HepG2 (cell line): ENCODE measurements at regions not wholly inside any gene's neighbourhood (a gene's known extent, or its start where the extent isn't known, plus 50 kb on each side); places are given as distances from the start of the nearest gene placed in this dataset.

Experiments used
- ATAC-seq: fragments of 200-7000 bp; cut with Tn5 transposase; 3 replicates; pipeline ENCODE4 v1.9.1; 2020; ENCODE audit warnings: mild to moderate bottlenecking, moderate library complexity
- BruUV-seq: library from RNA; stranded (reverse); fragments of 400-500 nt; replicated peaks from 2 replicates; lab custom pipeline; 2021; lab: Mats Ljungman, UMichigan
- CTCF ChIA-PET: fragments of 300-600 bp; formaldehyde crosslinking; extraction: SDS; loops from one replicate; lab custom pipeline; 2021; ENCODE audit warnings: low total read pairs, inconsistent platforms, low intra/inter-chr PET ratio; lab: Yijun Ruan, JAX
- POLR2A ChIA-PET: fragments of 350-600 bp; sonication (Branson Sonifier 250); formaldehyde crosslinking; loops from one replicate; lab custom pipeline; 2020; ENCODE audit warnings: antibody characterized with exemption, inconsistent platforms; lab: Yijun Ruan, JAX
- DNase-seq: peaks from one replicate; pipeline ENCODE4 v3.0.0-alpha.2; 2015; ENCODE audit warnings: low spot score
- FAIRE-seq: peaks from 3 replicates; lab custom pipeline; 2011; peaks lifted over from hg19 to GRCh38; lab: Jason Lieb, UNC
- H2AFZ ChIP-seq: one replicate; pipeline ENCODE4 v1.6.1; 2011; ENCODE audit warnings: low read length, inconsistent platforms
- H3K27ac ChIP-seq: fragments of 300-600 bp; 3 replicates; pipeline ENCODE4 v1.8.0; 2011; ENCODE audit warnings: mixed run types, mild to moderate bottlenecking, mixed read lengths, low read length, inconsistent platforms; ENCODE audit not compliant: insufficient read depth; ENCODE audit errors: extremely low read length
- H3K27me3 ChIP-seq, 2 experiments: fragments of 200-600 bp in 1 of 2; 2 replicates in 1 of 2; 3 replicates in 1 of 2; pipeline versions ENCODE4 v1.6.0 to v1.8.0; 2011; ENCODE audit warnings: low read length in 2 of 2, mild to moderate bottlenecking in 2 of 2, moderate library complexity in 2 of 2, inconsistent platforms in 1 of 2; ENCODE audit not compliant: insufficient read depth in 2 of 2, control insufficient read depth in 1 of 2
- H3K36me3 ChIP-seq, 2 experiments: fragments of 200-600 bp in 1 of 2; replicated peaks in 1 of 2; 2 replicates in 1 of 2; 3 replicates in 1 of 2; pipeline versions ENCODE4 v1.5.1 to v1.8.0; 2011; ENCODE audit warnings: low read length in 2 of 2, inconsistent platforms in 1 of 2; ENCODE audit not compliant: insufficient read depth in 2 of 2, control insufficient read depth in 1 of 2
- H3K4me1 ChIP-seq: 2 replicates; pipeline ENCODE4 v1.5.1; 2012; ENCODE audit warnings: low read length, inconsistent platforms; ENCODE audit not compliant: insufficient read depth
- H3K4me2 ChIP-seq: 2 replicates; pipeline ENCODE4 v1.6.0; 2011; ENCODE audit warnings: low read depth, low read length, inconsistent platforms
- H3K4me3 ChIP-seq, 3 experiments: fragments of 200-600 bp in 1 of 3; sonication (generic), shearing (Covaris generic) in 1 of 3; replicated peaks in 1 of 3; 2 replicates each; pipeline ENCODE4 v1.5.1; 2011 to 2016; ENCODE audit warnings: low read length in 3 of 3, inconsistent platforms in 2 of 3, low read depth in 2 of 3, mild to moderate bottlenecking in 2 of 3, control low read depth in 1 of 3, mixed read lengths in 1 of 3; ENCODE audit not compliant: insufficient read depth in 1 of 3
- H3K79me2 ChIP-seq: one replicate; pipeline ENCODE4 v1.6.1; 2011; ENCODE audit warnings: low read length, inconsistent platforms; ENCODE audit not compliant: insufficient read depth
- H3K9ac ChIP-seq: 2 replicates; pipeline ENCODE4 v1.6.0; 2011; ENCODE audit warnings: mild to moderate bottlenecking, low read depth, low read length, inconsistent platforms; ENCODE audit not compliant: insufficient read depth
- H3K9me3 ChIP-seq: 2 replicates; pipeline ENCODE4 v1.5.1; 2012; ENCODE audit warnings: mild to moderate bottlenecking, low read length
- H4K20me1 ChIP-seq: 2 replicates; pipeline ENCODE4 v1.6.0; 2011; ENCODE audit warnings: inconsistent platforms, mild to moderate bottlenecking, low read length, moderate library complexity; ENCODE audit not compliant: insufficient read depth
- FIP1L1 ChIP-seq: fragments of 200-400 bp; formaldehyde crosslinking; IDR thresholded peaks from 2 replicates; pipeline ENCODE4 v1.6.1; 2018; ENCODE audit warnings: low read depth, mild to moderate bottlenecking, low read length, moderate library complexity, borderline replicate concordance; ENCODE audit not compliant: insufficient read depth
- HNF4G ChIP-seq, 2 experiments: sonication (generic) in 1 of 2; formaldehyde crosslinking in 1 of 2; IDR thresholded peaks; 2 replicates each; pipeline versions ENCODE4 v1.4.0 to v1.6.1; 2011 to 2020; ENCODE audit warnings: borderline replicate concordance in 2 of 2, low read depth in 2 of 2, mild to moderate bottlenecking in 2 of 2, low read length in 1 of 2, missing genetic modification reagents in 1 of 2, moderate library complexity in 1 of 2
- MTA1 ChIP-seq: sonication (generic); formaldehyde crosslinking; IDR thresholded peaks from 2 replicates; pipeline ENCODE4 v1.4.0; 2020; ENCODE audit warnings: missing genetic modification reagents, mild to moderate bottlenecking, borderline replicate concordance
- MYNN ChIP-seq: sonication (generic); formaldehyde crosslinking; IDR thresholded peaks from 2 replicates; pipeline ENCODE4 v1.4.0; 2020; ENCODE audit warnings: mild to moderate bottlenecking, low read depth, missing genetic modification reagents
- SUZ12 ChIP-seq: fragments of 150-350 bp; IDR thresholded peaks from 2 replicates; pipeline ENCODE4 v1.6.1; 2014; ENCODE audit warnings: low read depth, low read length
- whole genome bisulfite sequencing: methylation state at CpG from one replicate; pipeline ENCODE4 v1.1.6; 2017; ENCODE audit warnings: low lambda C conversion rate; 5-methylcytosine and 5-hydroxymethylcytosine counted together
- in situ Hi-C: cut with HindIII; loops from 2 replicates; pipeline ENCODE4 v1.10.0; 2017; ENCODE audit warnings: low pct_unique_long_range_greater_than_20kb; ENCODE audit not compliant: extremely low pct_ligation_motif_present
- intact Hi-C: fragments of 100-400 bp; cut with micrococcal nuclease; formaldehyde crosslinking; loops from one replicate; pipeline ENCODE4 v1.10.0; 2022; ENCODE audit not compliant: unreplicated experiment
- TF ChIP-seq, protein P1 (sequence below): sonication (generic); formaldehyde crosslinking; IDR thresholded peaks from 2 replicates; pipeline ENCODE4 v1.4.0; 2020; ENCODE audit warnings: missing genetic modification reagents, borderline replicate concordance
- TF ChIP-seq, protein P2 (sequence below), 2 experiments: sonication (generic) in 1 of 2; formaldehyde crosslinking in 1 of 2; IDR thresholded peaks; 2 replicates each; pipeline versions ENCODE4 v1.5.1 to v1.6.1; 2011 to 2020; ENCODE audit warnings: borderline replicate concordance in 1 of 2, low read depth in 1 of 2, low read length in 1 of 2, mild to moderate bottlenecking in 1 of 2, missing genetic modification reagents in 1 of 2, moderate library complexity in 1 of 2
- TF ChIP-seq, protein P3 (sequence below): sonication (generic); formaldehyde crosslinking; IDR thresholded peaks from 2 replicates; pipeline ENCODE4 v1.5.1; 2020; ENCODE audit warnings: mild to moderate bottlenecking, moderate library complexity, missing genetic modification reagents
- TF ChIP-seq, protein P4 (sequence below): fragments of 450-650 bp; IDR thresholded peaks from 2 replicates; pipeline ENCODE4 v1.6.1; 2017; ENCODE audit warnings: mild to moderate bottlenecking
- TF ChIP-seq, protein P5 (sequence below): sonication (generic); formaldehyde crosslinking; IDR thresholded peaks from 2 replicates; pipeline ENCODE4 v1.4.0; 2020; ENCODE audit warnings: mild to moderate bottlenecking, missing genetic modification reagents
- TF ChIP-seq, protein P6 (sequence below): sonication (generic); formaldehyde crosslinking; IDR thresholded peaks from 2 replicates; pipeline ENCODE4 v1.9.0; 2021; ENCODE audit warnings: missing genetic modification reagents, borderline replicate concordance

DNA sequence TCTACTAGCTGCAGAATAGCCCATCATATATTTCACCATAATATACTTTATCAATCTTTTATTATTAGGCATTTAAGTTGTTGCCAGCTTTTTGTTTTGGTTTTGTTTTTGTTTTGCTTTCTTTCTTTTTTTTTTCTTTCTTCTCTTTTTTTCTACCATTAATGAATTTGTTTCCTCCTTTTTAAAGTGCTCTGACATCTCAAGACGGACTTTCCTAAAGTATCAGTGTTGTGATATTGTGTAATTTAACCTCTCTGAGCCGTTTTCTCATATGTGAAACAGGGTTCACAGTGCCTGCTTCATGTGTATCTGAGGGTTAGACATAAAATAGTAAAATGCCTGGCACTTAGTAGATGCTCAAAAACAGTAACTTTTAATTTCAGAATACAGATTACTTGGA lies 109.5 kb upstream of the IL12A start:
- FAIRE-seq (no peak), ATAC-seq (no peak), DNase-seq (no peak)
- no peaks in the 10 kb centered on the region for H3K27me3 ChIP-seq
- no peaks in the 10 kb centered on the region for H3K79me2 ChIP-seq
- in situ Hi-C loops (no loop called here), intact Hi-C loops (no loop called here)
- H2AFZ ChIP-seq = no peak overlapping the region
- H3K9ac ChIP-seq = no peak overlapping the region
- ChIA-PET POLR2A (no interaction called here), CTCF (no interaction called here)
- H3K36me3 ChIP-seq = no peaks in the 10 kb centered on the region
- no peak overlapping the region for H3K27ac ChIP-seq
- WGBS = 8% methylated on average over 2 of the region's 2 CpGs
- H3K4me2 ChIP-seq = no peak overlapping the region
- no peaks in the 10 kb centered on the region for H4K20me1 ChIP-seq
- no peaks in the 10 kb centered on the region for H3K4me1 ChIP-seq
- no peaks in the 10 kb centered on the region for H3K9me3 ChIP-seq
- no TSS peak for BruUV-seq
- H3K4me3 ChIP-seq = no peak overlapping the region
- TF ChIP-seq, protein P1, sequence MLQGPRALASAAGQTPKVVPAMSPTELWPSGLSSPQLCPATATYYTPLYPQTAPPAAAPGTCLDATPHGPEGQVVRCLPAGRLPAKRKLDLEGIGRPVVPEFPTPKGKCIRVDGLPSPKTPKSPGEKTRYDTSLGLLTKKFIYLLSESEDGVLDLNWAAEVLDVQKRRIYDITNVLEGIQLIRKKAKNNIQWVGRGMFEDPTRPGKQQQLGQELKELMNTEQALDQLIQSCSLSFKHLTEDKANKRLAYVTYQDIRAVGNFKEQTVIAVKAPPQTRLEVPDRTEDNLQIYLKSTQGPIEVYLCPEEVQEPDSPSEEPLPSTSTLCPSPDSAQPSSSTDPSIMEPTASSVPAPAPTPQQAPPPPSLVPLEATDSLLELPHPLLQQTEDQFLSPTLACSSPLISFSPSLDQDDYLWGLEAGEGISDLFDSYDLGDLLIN (CRISPR knock-in tag) = no peak
- TF ChIP-seq, protein P2, sequence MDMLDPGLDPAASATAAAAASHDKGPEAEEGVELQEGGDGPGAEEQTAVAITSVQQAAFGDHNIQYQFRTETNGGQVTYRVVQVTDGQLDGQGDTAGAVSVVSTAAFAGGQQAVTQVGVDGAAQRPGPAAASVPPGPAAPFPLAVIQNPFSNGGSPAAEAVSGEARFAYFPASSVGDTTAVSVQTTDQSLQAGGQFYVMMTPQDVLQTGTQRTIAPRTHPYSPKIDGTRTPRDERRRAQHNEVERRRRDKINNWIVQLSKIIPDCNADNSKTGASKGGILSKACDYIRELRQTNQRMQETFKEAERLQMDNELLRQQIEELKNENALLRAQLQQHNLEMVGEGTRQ (IDR thresholded peaks at IDR 0.05; ENCODE audit: low read depth, low read length) = no peak
- TF ChIP-seq, protein P2 (CRISPR knock-in tag; IDR thresholded peaks at IDR 0.05; ENCODE audit: borderline replicate concordance) = no peak
- TF ChIP-seq MTA1 (CRISPR knock-in tag) (no peak), SUZ12 (no peak), MYNN (CRISPR knock-in tag) (no peak), HNF4G (IDR thresholded peaks at IDR 0.05; ENCODE audit: borderline replicate concordance, low read depth, low read length) (no peak), HNF4G (CRISPR knock-in tag; IDR thresholded peaks at IDR 0.05; ENCODE audit: borderline replicate concordance, low read depth) (no peak), FIP1L1 (no peak)
- TF ChIP-seq, protein P3, sequence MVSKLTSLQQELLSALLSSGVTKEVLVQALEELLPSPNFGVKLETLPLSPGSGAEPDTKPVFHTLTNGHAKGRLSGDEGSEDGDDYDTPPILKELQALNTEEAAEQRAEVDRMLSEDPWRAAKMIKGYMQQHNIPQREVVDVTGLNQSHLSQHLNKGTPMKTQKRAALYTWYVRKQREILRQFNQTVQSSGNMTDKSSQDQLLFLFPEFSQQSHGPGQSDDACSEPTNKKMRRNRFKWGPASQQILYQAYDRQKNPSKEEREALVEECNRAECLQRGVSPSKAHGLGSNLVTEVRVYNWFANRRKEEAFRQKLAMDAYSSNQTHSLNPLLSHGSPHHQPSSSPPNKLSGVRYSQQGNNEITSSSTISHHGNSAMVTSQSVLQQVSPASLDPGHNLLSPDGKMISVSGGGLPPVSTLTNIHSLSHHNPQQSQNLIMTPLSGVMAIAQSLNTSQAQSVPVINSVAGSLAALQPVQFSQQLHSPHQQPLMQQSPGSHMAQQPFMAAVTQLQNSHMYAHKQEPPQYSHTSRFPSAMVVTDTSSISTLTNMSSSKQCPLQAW (CRISPR knock-in tag) = no peak
- TF ChIP-seq, protein P4, sequence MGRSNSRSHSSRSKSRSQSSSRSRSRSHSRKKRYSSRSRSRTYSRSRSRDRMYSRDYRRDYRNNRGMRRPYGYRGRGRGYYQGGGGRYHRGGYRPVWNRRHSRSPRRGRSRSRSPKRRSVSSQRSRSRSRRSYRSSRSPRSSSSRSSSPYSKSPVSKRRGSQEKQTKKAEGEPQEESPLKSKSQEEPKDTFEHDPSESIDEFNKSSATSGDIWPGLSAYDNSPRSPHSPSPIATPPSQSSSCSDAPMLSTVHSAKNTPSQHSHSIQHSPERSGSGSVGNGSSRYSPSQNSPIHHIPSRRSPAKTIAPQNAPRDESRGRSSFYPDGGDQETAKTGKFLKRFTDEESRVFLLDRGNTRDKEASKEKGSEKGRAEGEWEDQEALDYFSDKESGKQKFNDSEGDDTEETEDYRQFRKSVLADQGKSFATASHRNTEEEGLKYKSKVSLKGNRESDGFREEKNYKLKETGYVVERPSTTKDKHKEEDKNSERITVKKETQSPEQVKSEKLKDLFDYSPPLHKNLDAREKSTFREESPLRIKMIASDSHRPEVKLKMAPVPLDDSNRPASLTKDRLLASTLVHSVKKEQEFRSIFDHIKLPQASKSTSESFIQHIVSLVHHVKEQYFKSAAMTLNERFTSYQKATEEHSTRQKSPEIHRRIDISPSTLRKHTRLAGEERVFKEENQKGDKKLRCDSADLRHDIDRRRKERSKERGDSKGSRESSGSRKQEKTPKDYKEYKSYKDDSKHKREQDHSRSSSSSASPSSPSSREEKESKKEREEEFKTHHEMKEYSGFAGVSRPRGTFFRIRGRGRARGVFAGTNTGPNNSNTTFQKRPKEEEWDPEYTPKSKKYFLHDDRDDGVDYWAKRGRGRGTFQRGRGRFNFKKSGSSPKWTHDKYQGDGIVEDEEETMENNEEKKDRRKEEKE = no peak
- TF ChIP-seq, protein P5, sequence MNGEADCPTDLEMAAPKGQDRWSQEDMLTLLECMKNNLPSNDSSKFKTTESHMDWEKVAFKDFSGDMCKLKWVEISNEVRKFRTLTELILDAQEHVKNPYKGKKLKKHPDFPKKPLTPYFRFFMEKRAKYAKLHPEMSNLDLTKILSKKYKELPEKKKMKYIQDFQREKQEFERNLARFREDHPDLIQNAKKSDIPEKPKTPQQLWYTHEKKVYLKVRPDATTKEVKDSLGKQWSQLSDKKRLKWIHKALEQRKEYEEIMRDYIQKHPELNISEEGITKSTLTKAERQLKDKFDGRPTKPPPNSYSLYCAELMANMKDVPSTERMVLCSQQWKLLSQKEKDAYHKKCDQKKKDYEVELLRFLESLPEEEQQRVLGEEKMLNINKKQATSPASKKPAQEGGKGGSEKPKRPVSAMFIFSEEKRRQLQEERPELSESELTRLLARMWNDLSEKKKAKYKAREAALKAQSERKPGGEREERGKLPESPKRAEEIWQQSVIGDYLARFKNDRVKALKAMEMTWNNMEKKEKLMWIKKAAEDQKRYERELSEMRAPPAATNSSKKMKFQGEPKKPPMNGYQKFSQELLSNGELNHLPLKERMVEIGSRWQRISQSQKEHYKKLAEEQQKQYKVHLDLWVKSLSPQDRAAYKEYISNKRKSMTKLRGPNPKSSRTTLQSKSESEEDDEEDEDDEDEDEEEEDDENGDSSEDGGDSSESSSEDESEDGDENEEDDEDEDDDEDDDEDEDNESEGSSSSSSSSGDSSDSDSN (CRISPR knock-in tag) = no peak
- TF ChIP-seq, protein P6, sequence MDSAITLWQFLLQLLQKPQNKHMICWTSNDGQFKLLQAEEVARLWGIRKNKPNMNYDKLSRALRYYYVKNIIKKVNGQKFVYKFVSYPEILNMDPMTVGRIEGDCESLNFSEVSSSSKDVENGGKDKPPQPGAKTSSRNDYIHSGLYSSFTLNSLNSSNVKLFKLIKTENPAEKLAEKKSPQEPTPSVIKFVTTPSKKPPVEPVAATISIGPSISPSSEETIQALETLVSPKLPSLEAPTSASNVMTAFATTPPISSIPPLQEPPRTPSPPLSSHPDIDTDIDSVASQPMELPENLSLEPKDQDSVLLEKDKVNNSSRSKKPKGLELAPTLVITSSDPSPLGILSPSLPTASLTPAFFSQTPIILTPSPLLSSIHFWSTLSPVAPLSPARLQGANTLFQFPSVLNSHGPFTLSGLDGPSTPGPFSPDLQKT (CRISPR knock-in tag) = no peak
